ENCODE measurements at regions not wholly inside any gene's neighbourhood (a gene's known extent, or its start where the extent isn't known, plus 50 kb on each side); places are given as distances from the start of the nearest gene placed in this dataset.

- H3K4me3 ChIP-seq (ENCODE audit: low read length), result no peak overlapping the region
- no peak for DNase-seq (ENCODE audit: low read depth)
- TF ChIP-seq, protein P1, sequence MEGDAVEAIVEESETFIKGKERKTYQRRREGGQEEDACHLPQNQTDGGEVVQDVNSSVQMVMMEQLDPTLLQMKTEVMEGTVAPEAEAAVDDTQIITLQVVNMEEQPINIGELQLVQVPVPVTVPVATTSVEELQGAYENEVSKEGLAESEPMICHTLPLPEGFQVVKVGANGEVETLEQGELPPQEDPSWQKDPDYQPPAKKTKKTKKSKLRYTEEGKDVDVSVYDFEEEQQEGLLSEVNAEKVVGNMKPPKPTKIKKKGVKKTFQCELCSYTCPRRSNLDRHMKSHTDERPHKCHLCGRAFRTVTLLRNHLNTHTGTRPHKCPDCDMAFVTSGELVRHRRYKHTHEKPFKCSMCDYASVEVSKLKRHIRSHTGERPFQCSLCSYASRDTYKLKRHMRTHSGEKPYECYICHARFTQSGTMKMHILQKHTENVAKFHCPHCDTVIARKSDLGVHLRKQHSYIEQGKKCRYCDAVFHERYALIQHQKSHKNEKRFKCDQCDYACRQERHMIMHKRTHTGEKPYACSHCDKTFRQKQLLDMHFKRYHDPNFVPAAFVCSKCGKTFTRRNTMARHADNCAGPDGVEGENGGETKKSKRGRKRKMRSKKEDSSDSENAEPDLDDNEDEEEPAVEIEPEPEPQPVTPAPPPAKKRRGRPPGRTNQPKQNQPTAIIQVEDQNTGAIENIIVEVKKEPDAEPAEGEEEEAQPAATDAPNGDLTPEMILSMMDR (IDR thresholded peaks at IDR 0.05; ENCODE audit: insufficient read depth, low read depth, low read length, missing control alignments), result no peak
These were observed 511.9 kb upstream of the HTR2A start for GRCh38 chr13:47408546-47409319.

GRCh38 chr13:47407808-47408207 lies 511.0 kb upstream of the HTR2A start:
- TF ChIP-seq, protein P1 (IDR thresholded peaks at IDR 0.05; ENCODE audit: insufficient read depth, low read depth, low read length, missing control alignments), result no peak
- DNase-seq (ENCODE audit: low read depth), result no peak
- H3K4me3 ChIP-seq (ENCODE audit: low read length), result no peak overlapping the region

DNA sequence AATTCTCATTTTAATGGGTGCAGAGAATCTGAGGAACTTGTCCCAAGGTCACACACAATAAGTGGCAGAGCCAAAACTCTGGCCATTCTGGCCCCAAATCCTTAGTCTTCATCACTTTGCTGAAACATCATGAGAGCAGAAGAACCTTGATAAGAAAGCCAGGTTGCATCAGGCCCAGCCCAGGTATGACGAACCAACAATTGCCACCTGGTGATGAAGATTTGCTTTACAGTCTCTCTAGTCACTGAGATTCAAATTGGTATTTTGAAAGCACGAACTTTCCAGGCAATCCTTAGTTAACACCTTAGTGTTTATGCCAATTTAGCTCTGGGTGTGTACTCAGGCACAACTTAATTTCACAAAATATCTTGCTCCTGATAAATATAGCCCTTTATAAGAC lies 502.7 kb upstream of the HTR2A start:
- TF ChIP-seq, protein P1 (IDR thresholded peaks at IDR 0.05; ENCODE audit: insufficient read depth, low read depth, low read length, missing control alignments), result no peak
- no peak for DNase-seq (ENCODE audit: low read depth)

DNA sequence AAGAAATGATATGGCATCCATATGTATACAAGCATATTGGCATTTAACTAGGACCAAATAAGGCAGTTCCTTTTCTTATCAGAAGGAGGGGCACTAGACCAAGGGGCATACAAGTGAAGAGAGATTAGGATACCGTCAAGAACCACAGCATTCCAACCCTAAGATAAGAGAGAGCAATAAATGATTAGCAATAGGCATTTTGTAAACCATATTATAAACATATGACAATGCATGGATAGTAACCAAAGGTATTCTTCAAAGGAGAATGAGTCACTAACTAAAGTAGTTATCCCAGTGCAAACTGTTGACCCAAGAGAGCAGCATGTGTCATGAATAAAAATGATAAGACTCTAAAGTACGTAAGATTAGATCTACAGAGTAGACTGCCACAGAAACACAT lies 500.9 kb upstream of the HTR2A start:
- H3K4me3 ChIP-seq (ENCODE audit: low read length), result no peak overlapping the region
- TF ChIP-seq, protein P1 (IDR thresholded peaks at IDR 0.05; ENCODE audit: insufficient read depth, low read depth, low read length, missing control alignments), result no peak
- peak; percentile 36 for DNase-seq (ENCODE audit: low read depth)

More for the DNA sequence above, 502.7 kb upstream of the HTR2A start:
- H3K4me3 ChIP-seq (ENCODE audit: low read length), result no peak overlapping the region

DNA sequence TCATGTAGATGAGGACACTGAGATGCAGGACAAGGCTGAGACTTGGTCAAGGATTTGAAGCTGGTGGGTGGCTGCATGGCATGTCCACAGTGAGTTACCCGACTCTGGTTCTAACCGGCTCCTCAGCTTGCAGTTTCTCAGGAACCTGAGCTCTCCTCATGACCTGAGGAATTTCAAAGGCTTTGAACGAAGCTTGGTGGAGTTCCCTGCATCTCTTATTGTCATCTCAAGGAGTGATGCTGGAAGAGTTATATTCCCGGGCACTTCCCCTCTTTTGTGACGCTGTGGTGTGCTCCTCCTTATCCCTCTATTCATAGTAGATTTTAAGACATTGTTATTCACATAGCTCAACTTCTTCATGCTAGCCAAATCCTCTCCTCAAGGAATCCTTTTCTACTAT lies 500.1 kb upstream of the HTR2A start:
- no peak for DNase-seq (ENCODE audit: low read depth)
- TF ChIP-seq, protein P1 (IDR thresholded peaks at IDR 0.05; ENCODE audit: insufficient read depth, low read depth, low read length, missing control alignments), result no peak
- no peak overlapping the region for H3K4me3 ChIP-seq (ENCODE audit: low read length)

DNA sequence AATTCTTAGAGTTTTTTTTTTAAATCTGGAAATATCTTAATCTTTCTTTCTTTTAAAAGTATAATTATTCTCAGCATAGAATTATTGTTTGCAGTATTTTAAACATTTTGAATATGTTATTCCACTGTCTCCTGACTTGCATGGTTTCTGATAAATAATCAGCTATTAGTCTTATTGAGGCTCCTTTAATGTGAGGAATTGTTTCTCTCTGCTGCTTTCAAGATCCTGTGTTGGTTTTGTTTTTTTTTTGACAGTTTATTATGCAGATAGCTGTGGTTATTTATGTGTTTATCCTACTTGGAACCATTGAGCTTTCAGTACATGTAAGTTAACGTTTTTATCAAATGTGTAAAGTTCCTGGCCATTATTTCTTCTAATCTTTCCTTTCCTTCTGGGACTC lies 477.9 kb upstream of the HTR2A start:
- TF ChIP-seq, protein P1 (IDR thresholded peaks at IDR 0.05; ENCODE audit: insufficient read depth, low read depth, low read length, missing control alignments), result no peak
- H3K4me3 ChIP-seq (ENCODE audit: low read length), result no peak overlapping the region
- no peak for DNase-seq (ENCODE audit: low read depth)

DNA sequence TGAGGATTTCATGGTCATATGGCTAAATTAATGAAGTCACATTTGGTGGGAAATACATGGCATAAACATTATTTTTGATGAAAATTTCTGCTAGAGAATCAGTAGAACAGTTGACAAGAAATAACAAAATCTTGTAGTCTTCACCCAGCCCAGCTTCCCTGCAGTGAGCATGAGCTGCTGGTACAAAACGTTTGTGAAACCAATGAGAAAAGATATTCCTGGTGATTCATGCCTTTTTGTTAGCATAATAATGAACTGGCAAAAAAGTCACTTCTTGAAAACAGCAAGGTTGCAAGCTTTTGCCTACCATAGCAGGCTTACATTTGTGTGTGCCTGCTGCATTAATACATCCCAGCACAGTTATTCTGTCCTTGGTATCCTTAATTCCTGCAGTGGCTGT lies 475.9 kb upstream of the HTR2A start:
- no peak for DNase-seq (ENCODE audit: low read depth)
- TF ChIP-seq, protein P1 (IDR thresholded peaks at IDR 0.05; ENCODE audit: insufficient read depth, low read depth, low read length, missing control alignments), result no peak
- no peak overlapping the region for H3K4me3 ChIP-seq (ENCODE audit: low read length)
